ENCODE measurements at regions not wholly inside any gene's neighbourhood (a gene's known extent, or its start where the extent isn't known, plus 50 kb on each side); places are given as distances from the start of the nearest gene placed in this dataset.

DNA sequence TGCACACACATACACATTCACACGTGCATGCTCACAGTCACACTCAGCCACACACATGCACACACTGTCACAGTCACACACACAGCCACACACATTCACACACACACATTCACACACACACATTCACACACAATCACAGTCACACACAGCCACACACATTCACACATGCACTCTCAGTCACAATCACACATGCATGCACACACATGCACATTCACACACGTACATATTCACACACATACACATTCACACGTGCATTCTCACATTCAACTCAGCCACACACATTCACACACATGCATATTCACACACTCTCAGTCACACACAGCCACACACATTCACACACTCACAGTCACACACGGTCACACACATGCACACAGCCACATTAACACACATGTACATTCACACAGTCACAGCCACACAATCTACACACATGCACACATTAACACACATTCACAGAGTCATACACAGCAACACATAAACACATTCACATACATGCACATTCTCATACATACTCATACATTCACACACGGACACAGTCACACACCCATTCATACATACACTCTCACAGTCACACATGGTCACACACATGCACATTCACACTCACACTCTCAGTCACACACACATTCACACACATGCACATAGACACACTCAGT is 239.8 kb downstream of the EIPR1 start:
- H3K4me2 ChIP-seq (ENCODE audit: control insufficient read depth, insufficient read depth): no peak overlapping the region
- peak; percentile 73 for FAIRE-seq
- 21% methylated on average over 5 of the region's 5 CpGs for WGBS (ENCODE audit: insufficient coverage, insufficient replicate concordance, low lambda C conversion rate, missing lambda C conversion rate)
- no peak for DNase-seq (ENCODE audit: low read depth, low spot score)
- in situ Hi-C loops (cut with MboI) (no loop called here), intact Hi-C loops (cut with micrococcal nuclease; ENCODE audit: unreplicated experiment) (no loop called here)
- H3K4me3 ChIP-seq: no peak overlapping the region
- no peak overlapping the region for H3K27ac ChIP-seq (ENCODE audit: control insufficient read depth, insufficient read depth)
- ChIA-PET CTCF (no interaction called here), POLR2A (no interaction called here), SMC1A (ENCODE audit: uncharacterized antibody, unreplicated experiment) (no interaction called here), RAD21 (ENCODE audit: unreplicated experiment) (no interaction called here)
- H3K36me3 ChIP-seq (ENCODE audit: control insufficient read depth in 2 of 2, insufficient read depth in 2 of 2, low read length in 1 of 2): no peaks in the 10 kb centered on the region
- no TSS peak for BruUV-seq (replicated peaks)
- H3K79me2 ChIP-seq (ENCODE audit: control insufficient read depth, insufficient read depth, low read length): no peaks in the 10 kb centered on the region
- no peak for TF ChIP-seq TCF7 (IDR thresholded peaks at IDR 0.05; ENCODE audit: borderline replicate concordance)
- no peak for TF ChIP-seq ZNF24 (IDR thresholded peaks at IDR 0.05)
- TF ChIP-seq NR2C2 (IDR thresholded peaks at IDR 0.05; ENCODE audit: borderline replicate concordance, control insufficient read depth, insufficient read length, low read depth): peak; percentile 37
- 0 out of 2 replicates have a peak, but pooled peaks have one; percentile 17 for TF ChIP-seq TCF3 (IDR thresholded peaks at IDR 0.05; ENCODE audit: borderline replicate concordance, insufficient read depth, low read depth, low read length)
- no peak for TF ChIP-seq PML (IDR thresholded peaks at IDR 0.05; ENCODE audit: low read length)
- no peak for TF ChIP-seq MEF2A (IDR thresholded peaks at IDR 0.05; ENCODE audit: insufficient read depth, low read depth, low read length)
- no peak for TF ChIP-seq SMARCA5 (IDR thresholded peaks at IDR 0.05)
- TF ChIP-seq, protein P1, sequence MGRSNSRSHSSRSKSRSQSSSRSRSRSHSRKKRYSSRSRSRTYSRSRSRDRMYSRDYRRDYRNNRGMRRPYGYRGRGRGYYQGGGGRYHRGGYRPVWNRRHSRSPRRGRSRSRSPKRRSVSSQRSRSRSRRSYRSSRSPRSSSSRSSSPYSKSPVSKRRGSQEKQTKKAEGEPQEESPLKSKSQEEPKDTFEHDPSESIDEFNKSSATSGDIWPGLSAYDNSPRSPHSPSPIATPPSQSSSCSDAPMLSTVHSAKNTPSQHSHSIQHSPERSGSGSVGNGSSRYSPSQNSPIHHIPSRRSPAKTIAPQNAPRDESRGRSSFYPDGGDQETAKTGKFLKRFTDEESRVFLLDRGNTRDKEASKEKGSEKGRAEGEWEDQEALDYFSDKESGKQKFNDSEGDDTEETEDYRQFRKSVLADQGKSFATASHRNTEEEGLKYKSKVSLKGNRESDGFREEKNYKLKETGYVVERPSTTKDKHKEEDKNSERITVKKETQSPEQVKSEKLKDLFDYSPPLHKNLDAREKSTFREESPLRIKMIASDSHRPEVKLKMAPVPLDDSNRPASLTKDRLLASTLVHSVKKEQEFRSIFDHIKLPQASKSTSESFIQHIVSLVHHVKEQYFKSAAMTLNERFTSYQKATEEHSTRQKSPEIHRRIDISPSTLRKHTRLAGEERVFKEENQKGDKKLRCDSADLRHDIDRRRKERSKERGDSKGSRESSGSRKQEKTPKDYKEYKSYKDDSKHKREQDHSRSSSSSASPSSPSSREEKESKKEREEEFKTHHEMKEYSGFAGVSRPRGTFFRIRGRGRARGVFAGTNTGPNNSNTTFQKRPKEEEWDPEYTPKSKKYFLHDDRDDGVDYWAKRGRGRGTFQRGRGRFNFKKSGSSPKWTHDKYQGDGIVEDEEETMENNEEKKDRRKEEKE (IDR thresholded peaks at IDR 0.05): no peak
- TF ChIP-seq, protein P2, sequence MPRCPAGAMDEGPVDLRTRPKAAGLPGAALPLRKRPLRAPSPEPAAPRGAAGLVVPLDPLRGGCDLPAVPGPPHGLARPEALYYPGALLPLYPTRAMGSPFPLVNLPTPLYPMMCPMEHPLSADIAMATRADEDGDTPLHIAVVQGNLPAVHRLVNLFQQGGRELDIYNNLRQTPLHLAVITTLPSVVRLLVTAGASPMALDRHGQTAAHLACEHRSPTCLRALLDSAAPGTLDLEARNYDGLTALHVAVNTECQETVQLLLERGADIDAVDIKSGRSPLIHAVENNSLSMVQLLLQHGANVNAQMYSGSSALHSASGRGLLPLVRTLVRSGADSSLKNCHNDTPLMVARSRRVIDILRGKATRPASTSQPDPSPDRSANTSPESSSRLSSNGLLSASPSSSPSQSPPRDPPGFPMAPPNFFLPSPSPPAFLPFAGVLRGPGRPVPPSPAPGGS (IDR thresholded peaks at IDR 0.05; ENCODE audit: borderline replicate concordance, insufficient read depth, low read depth, low read length, poor library complexity, severe bottlenecking): peak; percentile 82
- no peak for TF ChIP-seq TAF1 (IDR thresholded peaks at IDR 0.05; ENCODE audit: borderline replicate concordance, low read depth, low read length)
- TF ChIP-seq, protein P3, sequence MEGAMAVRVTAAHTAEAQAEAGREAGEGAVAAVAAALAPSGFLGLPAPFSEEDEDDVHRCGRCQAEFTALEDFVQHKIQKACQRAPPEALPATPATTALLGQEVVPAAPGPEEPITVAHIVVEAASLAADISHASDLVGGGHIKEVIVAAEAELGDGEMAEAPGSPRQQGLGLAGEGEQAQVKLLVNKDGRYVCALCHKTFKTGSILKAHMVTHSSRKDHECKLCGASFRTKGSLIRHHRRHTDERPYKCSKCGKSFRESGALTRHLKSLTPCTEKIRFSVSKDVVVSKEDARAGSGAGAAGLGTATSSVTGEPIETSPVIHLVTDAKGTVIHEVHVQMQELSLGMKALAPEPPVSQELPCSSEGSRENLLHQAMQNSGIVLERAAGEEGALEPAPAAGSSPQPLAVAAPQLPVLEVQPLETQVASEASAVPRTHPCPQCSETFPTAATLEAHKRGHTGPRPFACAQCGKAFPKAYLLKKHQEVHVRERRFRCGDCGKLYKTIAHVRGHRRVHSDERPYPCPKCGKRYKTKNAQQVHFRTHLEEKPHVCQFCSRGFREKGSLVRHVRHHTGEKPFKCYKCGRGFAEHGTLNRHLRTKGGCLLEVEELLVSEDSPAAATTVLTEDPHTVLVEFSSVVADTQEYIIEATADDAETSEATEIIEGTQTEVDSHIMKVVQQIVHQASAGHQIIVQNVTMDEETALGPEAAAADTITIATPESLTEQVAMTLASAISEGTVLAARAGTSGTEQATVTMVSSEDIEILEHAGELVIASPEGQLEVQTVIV (IDR thresholded peaks at IDR 0.05; ENCODE audit: borderline replicate concordance, partially characterized antibody): no peak
- ATAC-seq: no peak
- no peaks in the 10 kb centered on the region; the same call in 1 of the 3 replicates for H3K9me3 ChIP-seq (replicated peaks; ENCODE audit: control insufficient read depth, insufficient read depth, low read length)
- H3K4me1 ChIP-seq (ENCODE audit: control insufficient read depth, insufficient read depth, low read length): no peaks in the 10 kb centered on the region
- H3K27me3 ChIP-seq (replicated peaks in 1 of 2; ENCODE audit: control insufficient read depth in 2 of 2, insufficient read depth in 2 of 2, low read length in 1 of 2): no peaks in the 10 kb centered on the region
- no peak overlapping the region for H2AFZ ChIP-seq (ENCODE audit: control insufficient read depth, low read depth, low read length)
- no peaks in the 10 kb centered on the region for H4K20me1 ChIP-seq (ENCODE audit: control insufficient read depth, insufficient read depth)
- H3K9ac ChIP-seq (ENCODE audit: control insufficient read depth, insufficient read depth, low read length): no peak overlapping the region

Measured in GM12878 (cell line).